Endothelial cell of umbilical vein (primary cell): ENCODE measurements at regions not wholly inside any gene's neighbourhood (a gene's known extent, or its start where the extent isn't known, plus 50 kb on each side); places are given as distances from the start of the nearest gene placed in this dataset.

ENCODE experiments used
- CTCF ChIP-seq, 2 donors: IDR thresholded peaks; 1 replicate in 1 of 2; 2 replicates in 1 of 2; pipeline ENCODE4 v1.5.1; 2011; ENCODE audit warnings: low read length in 2 of 2, mild to moderate bottlenecking in 2 of 2, moderate library complexity in 2 of 2, control low read depth in 1 of 2, inconsistent platforms in 1 of 2, low read depth in 1 of 2; ENCODE audit not compliant: insufficient read depth in 1 of 2; ENCODE audit errors: extremely low read depth in 1 of 2
- GATA2 ChIP-seq: IDR thresholded peaks from 2 replicates; pipeline ENCODE4 v1.7.0; 2011; ENCODE audit warnings: low read depth, mild to moderate bottlenecking, moderate library complexity, mixed read lengths, low read length; ENCODE audit not compliant: insufficient read length, insufficient read depth
- JUN ChIP-seq: IDR thresholded peaks from 2 replicates; pipeline ENCODE4 v1.6.1; 2011; ENCODE audit warnings: borderline replicate concordance, low read depth; ENCODE audit not compliant: insufficient read length, insufficient read depth
- MAX ChIP-seq: IDR thresholded peaks from 2 replicates; pipeline ENCODE4 v1.6.1; 2011; ENCODE audit not compliant: insufficient read depth, insufficient read length
- POLR2A ChIP-seq: IDR thresholded peaks from 2 replicates; pipeline ENCODE4 v1.6.1; 2012; ENCODE audit warnings: low read depth, mild to moderate bottlenecking, control low read depth, low read length
- POLR2AphosphoS5 ChIP-seq: IDR thresholded peaks from 2 replicates; pipeline ENCODE4 v1.6.1; 2012; ENCODE audit warnings: low read depth, mild to moderate bottlenecking, control low read depth, low read length, moderate library complexity; ENCODE audit not compliant: insufficient read depth

GRCh38 chr22:27393371-27393770, 408.2 kb downstream of the MN1 start:
- TF ChIP-seq MAX (no peak), CTCF (IDR thresholded peaks at IDR 0.05; ENCODE audit: extremely low read depth in 1 of 2, insufficient read depth in 1 of 2, low read depth in 1 of 2, low read length in 2 of 2) (no peak), POLR2A (no peak), POLR2AphosphoS5 (no peak), GATA2 (no peak), JUN (no peak)
